ENCODE measurements at regions not wholly inside any gene's neighbourhood (a gene's known extent, or its start where the extent isn't known, plus 50 kb on each side); places are given as distances from the start of the nearest gene placed in this dataset.
A peak's percentile ranks its signal among the peaks of the same experiment; 100 is the strongest.

GRCh38 chr14:38752341-38752740, 350.7 kb downstream of the SEC23A start:
- FAIRE-seq (no peak), DNase-seq (ENCODE audit: insufficient read length, low spot score) (no peak)
- TF ChIP-seq POLR2A (IDR thresholded peaks at IDR 0.05; ENCODE audit: low read depth, low read length) = no peak

DNA sequence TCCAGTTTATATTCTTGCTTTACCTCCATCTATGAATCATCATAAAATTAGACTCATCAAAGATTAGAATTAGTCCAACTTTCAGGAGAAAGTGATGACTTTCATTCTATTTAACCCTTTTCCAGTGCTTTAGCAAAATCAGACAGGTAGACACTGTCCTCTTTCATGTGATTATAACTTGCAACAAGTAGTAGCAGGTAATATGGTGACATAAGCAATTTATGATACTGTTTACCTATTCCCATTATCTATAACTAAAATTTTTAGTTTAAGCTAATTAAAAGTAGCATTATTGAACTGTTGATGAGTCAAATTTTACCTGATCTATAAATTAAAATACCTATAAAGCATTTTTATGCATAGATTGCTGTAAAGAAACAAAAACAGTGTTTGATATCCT, 351.6 kb downstream of the SEC23A start:
- no peak for FAIRE-seq
- no peak for DNase-seq (ENCODE audit: insufficient read length, low spot score)
- TF ChIP-seq POLR2A (IDR thresholded peaks at IDR 0.05; ENCODE audit: low read depth, low read length) = no peak

- FAIRE-seq (no peak), DNase-seq (ENCODE audit: insufficient read length, low spot score) (no peak)
- no peak for TF ChIP-seq POLR2A (IDR thresholded peaks at IDR 0.05; ENCODE audit: low read depth, low read length)
These were observed 353.1 kb downstream of the SEC23A start for GRCh38 chr14:38749936-38750335.

DNA sequence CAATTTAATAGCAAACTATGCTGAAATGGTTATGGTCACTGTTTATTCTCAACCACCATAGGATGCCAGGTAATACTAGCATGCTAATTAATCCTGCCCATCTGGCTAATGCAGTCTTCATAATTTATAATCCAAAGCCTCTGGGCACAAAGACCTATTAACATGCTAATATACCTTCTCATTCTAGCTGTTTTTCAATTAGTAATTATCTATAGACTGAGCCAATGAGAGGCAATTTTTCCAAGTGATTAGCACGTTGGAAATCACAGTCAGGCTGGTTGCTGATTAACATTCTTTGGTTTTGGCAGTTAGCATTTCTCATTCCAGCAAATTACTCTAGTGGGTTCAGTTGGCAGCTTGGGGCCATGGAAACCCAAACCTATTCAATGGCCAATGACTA, 357.2 kb downstream of the SEC23A start:
- FAIRE-seq = no peak
- no peak for TF ChIP-seq POLR2A (IDR thresholded peaks at IDR 0.05; ENCODE audit: low read depth, low read length)

GRCh38 chr14:38743966-38744584, 359.0 kb downstream of the SEC23A start:
- FAIRE-seq (no peak), DNase-seq (ENCODE audit: insufficient read length, low spot score) (no peak)
- no peak for TF ChIP-seq POLR2A (IDR thresholded peaks at IDR 0.05; ENCODE audit: low read depth, low read length)

More for the DNA sequence above, 357.2 kb downstream of the SEC23A start:
- DNase-seq (ENCODE audit: insufficient read length, low spot score) = no peak

GRCh38 chr14:38737686-38738407, 365.2 kb downstream of the SEC23A start:
- TF ChIP-seq POLR2A (IDR thresholded peaks at IDR 0.05; ENCODE audit: low read depth, low read length) = no peak
- no peak for FAIRE-seq
- DNase-seq (ENCODE audit: insufficient read length, low spot score) = no peak

- FAIRE-seq = no peak
- TF ChIP-seq POLR2A (IDR thresholded peaks at IDR 0.05; ENCODE audit: low read depth, low read length) = no peak
- DNase-seq (ENCODE audit: insufficient read length, low spot score) = no peak
These were observed 368.0 kb downstream of the SEC23A start for GRCh38 chr14:38735005-38735404.

- FAIRE-seq = no peak
- no peak for DNase-seq (ENCODE audit: insufficient read length, low spot score)
- no peak for TF ChIP-seq POLR2A (IDR thresholded peaks at IDR 0.05; ENCODE audit: low read depth, low read length)
These were observed 371.1 kb downstream of the SEC23A start for GRCh38 chr14:38731962-38732361.

DNA sequence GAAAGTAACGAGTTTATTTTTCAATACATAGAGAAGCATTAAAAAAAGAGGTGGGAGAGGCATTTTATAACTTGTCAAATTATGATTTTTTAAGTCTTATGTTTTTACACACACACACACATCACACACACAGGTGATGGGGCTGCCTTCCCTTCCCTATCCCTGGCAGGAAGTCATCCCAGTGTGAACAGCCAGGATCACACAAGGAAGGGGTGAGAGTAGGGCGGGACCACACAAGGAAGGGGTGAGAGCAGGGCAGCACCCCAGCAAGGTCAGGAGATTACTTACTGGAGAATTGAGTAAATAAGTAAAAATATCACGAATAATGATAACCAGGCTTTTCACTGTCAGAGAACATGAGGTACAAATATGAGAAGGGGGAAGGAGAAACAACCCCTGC, 372.6 kb downstream of the SEC23A start:
- no peak for DNase-seq (ENCODE audit: insufficient read length, low spot score)
- no peak for FAIRE-seq
- no peak for TF ChIP-seq POLR2A (IDR thresholded peaks at IDR 0.05; ENCODE audit: low read depth, low read length)

- DNase-seq (ENCODE audit: insufficient read length, low spot score) = no peak
- no peak for TF ChIP-seq POLR2A (IDR thresholded peaks at IDR 0.05; ENCODE audit: low read depth, low read length)
- FAIRE-seq = no peak
These were observed 375.3 kb downstream of the SEC23A start for GRCh38 chr14:38727731-38728130.

- TF ChIP-seq POLR2A (IDR thresholded peaks at IDR 0.05; ENCODE audit: low read depth, low read length) = no peak
- FAIRE-seq = no peak
- no peak for DNase-seq (ENCODE audit: insufficient read length, low spot score)
These were observed 378.4 kb downstream of the SEC23A start for GRCh38 chr14:38724621-38725020.

- DNase-seq (ENCODE audit: insufficient read length, low spot score) (no peak), FAIRE-seq (no peak)
- no peak for TF ChIP-seq POLR2A (IDR thresholded peaks at IDR 0.05; ENCODE audit: low read depth, low read length)
These were observed 379.1 kb downstream of the SEC23A start for GRCh38 chr14:38723959-38724358.

DNA sequence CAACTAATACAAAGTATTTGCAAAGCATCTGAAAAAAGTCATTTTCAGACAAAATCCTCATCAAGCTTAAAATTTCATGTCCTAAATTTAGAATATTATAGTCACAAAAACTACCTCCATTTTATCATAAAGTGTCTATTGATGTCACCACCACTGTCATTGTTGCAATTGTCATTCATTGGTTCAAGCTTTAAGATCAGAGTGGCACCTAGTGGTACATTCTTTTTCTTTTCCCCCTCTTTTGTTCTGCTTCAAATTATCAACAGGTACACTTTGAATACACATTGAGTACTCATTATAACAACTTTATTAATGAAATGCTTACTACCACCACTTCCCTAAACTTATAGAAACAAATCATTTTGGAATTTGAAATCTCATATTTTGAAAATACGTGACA, 379.8 kb downstream of the SEC23A start:
- TF ChIP-seq POLR2A (IDR thresholded peaks at IDR 0.05; ENCODE audit: low read depth, low read length) = no peak
- FAIRE-seq (no peak), DNase-seq (ENCODE audit: insufficient read length, low spot score) (no peak)

DNA sequence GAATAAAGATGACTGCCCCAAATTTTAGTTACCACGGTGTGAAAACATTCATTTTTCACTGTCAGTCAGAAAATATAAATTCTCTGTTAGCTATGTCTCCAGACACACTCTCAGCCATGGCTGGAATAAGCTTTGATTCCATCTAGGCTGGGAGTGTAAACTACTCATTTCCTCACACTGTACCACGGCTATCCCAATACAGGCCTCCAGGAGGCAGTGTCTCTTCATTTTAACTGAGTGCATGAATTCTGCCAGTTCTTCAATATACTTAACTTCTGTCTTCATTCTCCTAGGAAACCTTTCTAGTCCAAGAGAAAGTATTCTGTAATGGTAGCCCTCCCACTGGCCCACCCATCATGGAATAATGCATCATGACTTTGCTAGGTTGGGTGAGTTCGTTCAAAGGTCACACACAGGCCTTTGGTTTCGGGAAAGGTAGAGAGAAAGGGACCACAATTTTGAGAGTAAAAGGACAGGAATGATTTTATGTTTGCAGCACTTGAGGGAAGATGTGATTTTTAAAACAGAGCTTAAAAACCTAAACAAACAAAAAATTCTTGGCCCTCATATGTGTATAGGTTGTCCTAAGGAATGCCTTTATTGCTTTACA, 381.1 kb downstream of the SEC23A start:
- no peak for TF ChIP-seq POLR2A (IDR thresholded peaks at IDR 0.05; ENCODE audit: low read depth, low read length)
- peak; percentile 20 for FAIRE-seq
- DNase-seq (ENCODE audit: insufficient read length, low spot score) = peak; percentile 5

GRCh38 chr14:38718519-38718918, 384.5 kb downstream of the SEC23A start:
- DNase-seq (ENCODE audit: insufficient read length, low spot score) (no peak), FAIRE-seq (no peak)
- TF ChIP-seq POLR2A (IDR thresholded peaks at IDR 0.05; ENCODE audit: low read depth, low read length) = no peak
